SIG-M5 treated with dmso at 0.1 percent for 504 hours (cell line): ENCODE measurements at regions not wholly inside any gene's neighbourhood (a gene's known extent, or its start where the extent isn't known, plus 50 kb on each side); places are given as distances from the start of the nearest gene placed in this dataset.
"Not testable (repeated sequence)": the region's sequence is repeated elsewhere in the genome, so short reads cannot be mapped to it uniquely, and the experiment has no call there.

ENCODE experiments used
- DNase-seq: peaks from one replicate; lab custom pipeline; 2025; ENCODE audit not compliant: unreplicated experiment; lab: John Stamatoyannopoulos, UW

- DNase-seq = not testable (repeated sequence)
Measured at GRCh38 chr2:87262184-87262702, 240.6 kb upstream of the PLGLB1 start.

GRCh38 chr2:87263868-87264518 lies 242.3 kb upstream of the PLGLB1 start:
- not testable (repeated sequence) for DNase-seq

- DNase-seq = not testable (repeated sequence)
Measured at GRCh38 chr2:87275192-87275591, 253.5 kb upstream of the PLGLB1 start.

- DNase-seq = not testable (repeated sequence)
Measured at GRCh38 chr2:87275974-87276629, 254.5 kb upstream of the PLGLB1 start.

GRCh38 chr2:87276673-87277072 lies 255.0 kb upstream of the PLGLB1 start:
- DNase-seq = not testable (repeated sequence)

GRCh38 chr2:87277734-87278133 lies 256.1 kb upstream of the PLGLB1 start:
- not testable (repeated sequence) for DNase-seq

GRCh38 chr2:87280596-87281355 lies 259.1 kb upstream of the PLGLB1 start:
- DNase-seq = not testable (repeated sequence)

- DNase-seq = not testable (repeated sequence)
Measured at GRCh38 chr2:87283735-87284470, 262.3 kb upstream of the PLGLB1 start.

GRCh38 chr2:87284471-87284772 lies 262.8 kb upstream of the PLGLB1 start:
- not testable (repeated sequence) for DNase-seq

- DNase-seq = not testable (repeated sequence)
Measured at GRCh38 chr2:87285139-87285538, 263.5 kb upstream of the PLGLB1 start.

- DNase-seq = not testable (repeated sequence)
Measured at GRCh38 chr2:87290566-87291307, 269.1 kb upstream of the PLGLB1 start.

- DNase-seq = not testable (repeated sequence)
Measured at GRCh38 chr2:87291400-87292200, 270.0 kb upstream of the PLGLB1 start.

GRCh38 chr2:87293931-87294594 lies 272.4 kb upstream of the PLGLB1 start:
- not testable (repeated sequence) for DNase-seq

- DNase-seq = not testable (repeated sequence)
Measured at GRCh38 chr2:87295135-87295534, 273.5 kb upstream of the PLGLB1 start.

GRCh38 chr2:87301349-87301748 lies 279.7 kb upstream of the PLGLB1 start:
- not testable (repeated sequence) for DNase-seq

GRCh38 chr2:87301871-87302270 lies 280.2 kb upstream of the PLGLB1 start:
- not testable (repeated sequence) for DNase-seq

- DNase-seq = not testable (repeated sequence)
Measured at GRCh38 chr2:87308621-87309020, 287.0 kb upstream of the PLGLB1 start.

GRCh38 chr2:87309785-87310184 lies 288.1 kb upstream of the PLGLB1 start:
- not testable (repeated sequence) for DNase-seq

- DNase-seq = not testable (repeated sequence)
Measured at GRCh38 chr2:87311896-87312441, 290.3 kb upstream of the PLGLB1 start.
